HG03521 (cell line): ENCODE measurements at regions not wholly inside any gene's neighbourhood (a gene's known extent, or its start where the extent isn't known, plus 50 kb on each side); places are given as distances from the start of the nearest gene placed in this dataset.
A peak's percentile ranks its signal among the peaks of the same experiment; 100 is the strongest.

Source experiments
- ATAC-seq: cut with Tn5 transposase; IDR thresholded peaks from one replicate; pipeline ENCODE4 v1.9.1; 2021; ENCODE audit warnings: mild to moderate bottlenecking, moderate library complexity; ENCODE audit not compliant: unreplicated experiment

- no peak for ATAC-seq
Measured at GRCh38 chr1:106964495-106964894, 92.0 kb upstream of the PRMT6 start.

- no peak for ATAC-seq
Measured at GRCh38 chr1:106968644-106969043, 87.8 kb upstream of the PRMT6 start.

DNA sequence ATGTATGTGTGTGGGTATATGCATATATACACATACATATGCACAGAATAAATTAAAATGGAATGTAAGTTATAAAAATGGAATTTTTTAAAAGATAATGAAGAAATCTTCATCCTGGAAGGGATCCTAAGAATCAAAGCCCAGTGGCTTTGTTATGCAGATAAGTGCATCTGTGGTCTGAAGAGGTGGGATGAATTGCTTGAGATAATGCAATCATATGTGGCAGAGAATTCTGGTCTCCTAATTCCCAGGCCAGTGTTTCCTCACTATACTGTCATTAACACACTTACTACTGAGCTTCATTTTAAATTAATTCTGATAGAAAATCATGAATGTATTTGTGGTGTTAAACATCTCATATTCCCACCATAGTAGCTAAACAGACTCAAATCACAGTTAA, 86.7 kb upstream of the PRMT6 start:
- ATAC-seq: no peak

DNA sequence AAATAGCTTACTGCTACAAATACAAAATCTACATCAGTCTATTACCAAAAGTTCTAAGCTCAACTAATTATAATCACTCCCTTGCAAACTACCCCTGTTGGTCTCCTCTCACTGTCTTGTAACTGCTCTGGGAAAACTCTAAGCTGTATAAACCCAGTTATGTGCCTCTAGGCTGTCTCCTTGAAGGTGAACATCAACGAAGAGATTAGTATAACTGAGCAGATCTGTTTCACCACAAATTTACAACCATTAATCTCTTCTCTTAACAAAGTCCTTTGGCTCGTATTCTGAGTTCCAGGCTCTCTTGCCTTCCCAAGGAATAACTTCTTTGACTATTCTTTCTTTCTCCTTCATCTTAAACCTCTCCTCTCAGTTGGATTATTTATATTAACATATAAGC, 84.4 kb upstream of the PRMT6 start:
- no peak for ATAC-seq

- no peak for ATAC-seq
Measured at GRCh38 chr1:106975944-106976343, 80.5 kb upstream of the PRMT6 start.

DNA sequence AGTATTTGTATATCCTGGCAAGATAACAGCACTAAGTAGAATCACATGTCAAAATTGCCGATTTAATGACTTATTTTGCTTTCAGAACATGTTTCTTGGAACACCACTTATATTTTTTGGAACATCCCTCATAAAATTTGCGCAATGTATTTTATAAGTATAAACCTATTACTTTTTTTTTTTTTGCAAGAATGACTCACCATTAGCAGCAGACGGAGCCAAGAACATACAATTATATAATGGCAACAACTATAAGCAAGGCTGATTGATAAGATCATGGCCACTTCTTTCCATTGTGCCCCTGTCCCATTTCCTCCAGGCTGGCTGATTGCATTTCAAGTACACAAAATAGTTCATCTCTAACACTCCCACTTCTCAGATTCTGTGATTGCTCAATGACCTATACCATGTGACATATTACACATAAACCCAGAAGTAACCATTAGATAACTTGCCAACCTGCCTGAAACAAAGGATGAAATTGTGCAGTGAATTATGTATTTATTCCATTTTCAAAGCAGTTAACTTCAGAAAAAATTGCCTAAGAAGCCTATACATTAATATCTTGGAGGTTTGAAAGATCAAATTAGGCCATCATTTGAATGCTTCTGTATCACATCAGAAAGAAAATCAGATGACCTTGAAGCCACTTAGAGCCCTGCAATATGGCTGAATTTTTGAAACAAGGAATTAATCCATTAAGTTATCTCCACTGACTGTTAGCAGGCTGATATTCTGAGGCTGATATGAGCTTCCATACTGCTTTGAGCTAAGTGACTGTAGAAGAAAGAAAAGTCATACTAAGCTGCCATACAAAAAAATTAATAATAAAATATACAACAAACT, 77.8 kb upstream of the PRMT6 start:
- no peak for ATAC-seq

- no peak for ATAC-seq
Measured at GRCh38 chr1:106979371-106979770, 77.1 kb upstream of the PRMT6 start.

DNA sequence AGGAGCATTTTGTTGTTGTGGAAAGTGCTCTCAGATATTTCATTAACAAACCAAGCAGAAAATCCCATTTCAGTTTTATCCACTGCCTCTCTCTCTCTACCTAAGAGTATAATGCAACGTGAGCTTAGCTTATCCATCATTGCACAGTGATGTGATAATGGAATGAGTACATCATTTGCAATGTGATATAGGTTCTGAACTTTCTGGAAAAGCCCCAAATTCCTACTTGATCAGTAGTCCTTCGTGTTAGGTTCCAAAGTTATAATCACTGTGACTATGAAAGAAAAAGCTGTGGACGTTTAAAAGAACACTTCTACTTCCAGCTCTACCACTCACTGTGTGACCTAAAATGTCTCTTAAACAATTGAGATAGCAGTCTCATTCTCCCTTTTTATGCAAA, 76.4 kb upstream of the PRMT6 start:
- ATAC-seq: no peak

- no peak for ATAC-seq
Measured at GRCh38 chr1:106984801-106985200, 71.7 kb upstream of the PRMT6 start.

DNA sequence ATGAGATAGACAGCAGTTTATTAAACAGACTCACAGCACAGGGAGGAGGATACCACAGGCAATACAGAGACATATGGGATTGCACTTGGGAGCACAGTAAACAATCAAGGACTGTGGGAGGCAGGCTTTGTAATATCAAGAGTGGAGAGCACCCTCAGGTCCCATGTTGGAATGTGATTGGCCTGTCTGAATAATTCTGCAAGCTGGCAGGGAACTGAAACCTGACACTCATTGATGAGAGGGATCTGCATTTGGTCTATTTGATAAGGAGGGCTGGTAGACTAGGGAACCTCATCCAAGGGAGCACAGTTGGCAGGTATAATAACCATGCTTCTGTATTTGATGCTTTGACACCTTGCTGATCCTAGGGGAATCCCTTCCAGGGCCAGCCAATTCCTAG, 69.9 kb upstream of the PRMT6 start:
- no peak for ATAC-seq

- ATAC-seq: peak; percentile 92
Measured at GRCh38 chr1:106995970-106996369, 60.5 kb upstream of the PRMT6 start.

GRCh38 chr1:106998431-106999002, 58.0 kb upstream of the PRMT6 start:
- ATAC-seq: no peak

GRCh38 chr1:107000902-107001301, 55.6 kb upstream of the PRMT6 start:
- no peak for ATAC-seq

- ATAC-seq: no peak
Measured at GRCh38 chr1:107003972-107004371, 52.5 kb upstream of the PRMT6 start.

- no peak for ATAC-seq
Measured at GRCh38 chr1:107004421-107004820, 52.1 kb upstream of the PRMT6 start.
